Liver (tissue), 8 donors: ENCODE measurements at regions not wholly inside any gene's neighbourhood (a gene's known extent, or its start where the extent isn't known, plus 50 kb on each side); places are given as distances from the start of the nearest gene placed in this dataset.

Experiments used
- DNase-seq: peaks from one replicate; pipeline ENCODE4 v3.0.0-alpha.2; 2017; ENCODE audit warnings: low spot score
- H3K27ac ChIP-seq, 2 donors: one replicate each; pipeline ENCODE4 v1.7.0; 2013; ENCODE audit warnings: inconsistent platforms in 2 of 2, low read length in 2 of 2, control low read depth in 1 of 2, low read depth in 1 of 2, mild to moderate bottlenecking in 1 of 2
- H3K27me3 ChIP-seq, 4 donors: one replicate each; pipeline versions ENCODE4 v1.6.1 to v1.7.0; 2013; ENCODE audit warnings: low read length in 3 of 4, inconsistent platforms in 1 of 4, mild to moderate bottlenecking in 1 of 4, moderate library complexity in 1 of 4; ENCODE audit not compliant: control insufficient read depth in 4 of 4, insufficient read depth in 4 of 4
- H3K36me3 ChIP-seq, 4 donors: one replicate each; pipeline versions ENCODE4 v1.6.1 to v1.7.0; 2013; ENCODE audit warnings: low read length in 3 of 4, mild to moderate bottlenecking in 3 of 4, low read depth in 1 of 4, moderate library complexity in 1 of 4; ENCODE audit not compliant: control insufficient read depth in 4 of 4, insufficient read depth in 3 of 4
- H3K4me1 ChIP-seq, 4 donors: one replicate each; pipeline versions ENCODE4 v1.6.1 to v1.7.0; 2013; ENCODE audit warnings: low read length in 3 of 4, mild to moderate bottlenecking in 3 of 4, moderate library complexity in 1 of 4; ENCODE audit not compliant: control insufficient read depth in 4 of 4, insufficient read depth in 4 of 4
- H3K4me3 ChIP-seq, 3 donors: one replicate each; pipeline versions ENCODE4 v1.6.1 to v1.7.0; 2013; ENCODE audit warnings: low read length in 3 of 3, control low read depth in 1 of 3, low read depth in 1 of 3, mild to moderate bottlenecking in 1 of 3
- H3K9ac ChIP-seq, 2 donors: one replicate each; pipeline ENCODE4 v1.7.0; 2013; ENCODE audit warnings: low read length in 2 of 2, mild to moderate bottlenecking in 2 of 2, moderate library complexity in 2 of 2, control low read depth in 1 of 2, low read depth in 1 of 2
- H3K9me3 ChIP-seq, 4 donors: one replicate each; pipeline versions ENCODE4 v1.6.1 to v1.7.0; 2013; ENCODE audit warnings: low read length in 3 of 4; ENCODE audit not compliant: control insufficient read depth in 4 of 4
- ATF3 ChIP-seq: IDR thresholded peaks from 2 replicates; pipeline ENCODE4 v1.6.1; 2016; ENCODE audit warnings: antibody characterized with exemption
- EGR1 ChIP-seq, 2 donors: IDR thresholded peaks; 2 replicates each; pipeline ENCODE4 v1.6.1; 2016 to 2018; ENCODE audit warnings: antibody characterized with exemption in 2 of 2, low read depth in 2 of 2
- FOXA2 ChIP-seq: IDR thresholded peaks from 2 replicates; pipeline ENCODE4 v1.6.1; 2016; ENCODE audit warnings: antibody characterized with exemption
- GABPA ChIP-seq, 2 donors: IDR thresholded peaks in 1 of 2; conservative IDR thresholded peaks in 1 of 2; 2 replicates each; pipeline ENCODE4 v1.6.1; 2016; ENCODE audit warnings: antibody characterized with exemption in 2 of 2, mild to moderate bottlenecking in 1 of 2, moderate library complexity in 1 of 2
- HNF4A ChIP-seq, 2 donors: conservative IDR thresholded peaks; 2 replicates each; pipeline ENCODE4 v1.6.1; 2016; ENCODE audit warnings: antibody characterized with exemption in 2 of 2, mild to moderate bottlenecking in 2 of 2
- NR2F2 ChIP-seq: IDR thresholded peaks from 2 replicates; pipeline ENCODE4 v1.6.1; 2016; ENCODE audit warnings: antibody characterized with exemption
- SP1 ChIP-seq: IDR thresholded peaks from 2 replicates; pipeline ENCODE4 v1.6.1; 2018; ENCODE audit warnings: antibody characterized with exemption, mild to moderate bottlenecking
- TAF1 ChIP-seq: conservative IDR thresholded peaks from 2 replicates; pipeline ENCODE4 v1.6.1; 2016; ENCODE audit warnings: antibody characterized with exemption, mild to moderate bottlenecking
- YY1 ChIP-seq: IDR thresholded peaks from 2 replicates; pipeline ENCODE4 v1.6.1; 2016; ENCODE audit warnings: antibody characterized with exemption, mild to moderate bottlenecking
- ZBTB33 ChIP-seq: IDR thresholded peaks from 2 replicates; pipeline ENCODE4 v1.6.1; 2016; ENCODE audit warnings: antibody characterized with exemption
- WGBS: extraction: QIAGEN DNeasy Blood & Tissue Kit; methylation state at CpG from one replicate; pipeline ENCODE4 v1.1.7; 2013; 5-methylcytosine and 5-hydroxymethylcytosine counted together
- TF ChIP-seq, protein P1 (sequence below): IDR thresholded peaks from 2 replicates; pipeline ENCODE4 v1.6.1; 2016; ENCODE audit warnings: antibody characterized with exemption
- TF ChIP-seq, protein P2 (sequence below): fragments of 150-350 bp; IDR thresholded peaks from 2 replicates; pipeline ENCODE4 v1.5.1; 2017; ENCODE audit warnings: improper control_type of control experiment, low read depth, low read length; ENCODE audit not compliant: missing input control
- donor health status: healthy.
- donor health status: healthy.
- donor health status: healthy.
- donor health status: healthy.
- donor health status: healthy.

DNA sequence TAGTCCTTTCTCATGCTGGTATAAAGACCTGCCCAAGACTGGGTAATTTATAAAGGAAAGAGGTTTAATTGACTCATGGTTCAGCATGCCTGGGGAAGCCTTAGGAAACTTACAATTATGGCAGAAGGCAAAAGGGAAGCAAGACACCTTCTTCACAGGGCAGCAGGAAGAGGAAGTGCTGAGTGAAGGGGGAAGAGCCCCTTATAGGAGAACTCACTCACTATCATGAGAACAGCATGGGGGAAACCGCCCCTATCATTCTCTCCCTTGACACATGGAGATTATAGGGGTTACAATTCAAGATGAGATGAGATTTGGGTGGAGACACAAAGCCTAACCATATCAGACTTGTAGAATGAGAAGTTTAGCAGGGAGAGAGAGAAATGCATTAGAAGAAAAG, 373.3 kb upstream of the DIAPH2 start:
- H3K4me3 ChIP-seq: no peak overlapping the region
- 39% methylated on average over 1 of the region's 1 CpG for WGBS
- H3K4me1 ChIP-seq: no peaks in the 10 kb centered on the region
- no peak for TF ChIP-seq ZBTB33
- no peak for TF ChIP-seq EGR1 (IDR thresholded peaks at IDR 0.05; ENCODE audit: low read depth in 2 of 2)
- no peak for TF ChIP-seq TAF1
- no peak for TF ChIP-seq FOXA2
- TF ChIP-seq YY1: no peak
- TF ChIP-seq NR2F2: no peak
- TF ChIP-seq, protein P1, sequence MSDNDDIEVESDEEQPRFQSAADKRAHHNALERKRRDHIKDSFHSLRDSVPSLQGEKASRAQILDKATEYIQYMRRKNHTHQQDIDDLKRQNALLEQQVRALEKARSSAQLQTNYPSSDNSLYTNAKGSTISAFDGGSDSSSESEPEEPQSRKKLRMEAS: no peak
- TF ChIP-seq SP1: no peak
- H3K9me3 ChIP-seq: no peaks in the 10 kb centered on the region
- H3K9ac ChIP-seq: no peak overlapping the region
- no peak for DNase-seq
- no peaks in the 10 kb centered on the region for H3K36me3 ChIP-seq
- no peaks in the 10 kb centered on the region for H3K27me3 ChIP-seq
- no peak overlapping the region for H3K27ac ChIP-seq

GRCh38 chrX:96314985-96315384, 369.7 kb upstream of the DIAPH2 start:
- TF ChIP-seq YY1 (no peak), ATF3 (no peak), NR2F2 (no peak), GABPA (IDR thresholded peaks at IDR 0.05 in 1 of 2, conservative IDR thresholded peaks at IDR 0.05 in 1 of 2) (no peak), EGR1 (IDR thresholded peaks at IDR 0.05; ENCODE audit: low read depth in 2 of 2) (no peak)
- TF ChIP-seq, protein P2, sequence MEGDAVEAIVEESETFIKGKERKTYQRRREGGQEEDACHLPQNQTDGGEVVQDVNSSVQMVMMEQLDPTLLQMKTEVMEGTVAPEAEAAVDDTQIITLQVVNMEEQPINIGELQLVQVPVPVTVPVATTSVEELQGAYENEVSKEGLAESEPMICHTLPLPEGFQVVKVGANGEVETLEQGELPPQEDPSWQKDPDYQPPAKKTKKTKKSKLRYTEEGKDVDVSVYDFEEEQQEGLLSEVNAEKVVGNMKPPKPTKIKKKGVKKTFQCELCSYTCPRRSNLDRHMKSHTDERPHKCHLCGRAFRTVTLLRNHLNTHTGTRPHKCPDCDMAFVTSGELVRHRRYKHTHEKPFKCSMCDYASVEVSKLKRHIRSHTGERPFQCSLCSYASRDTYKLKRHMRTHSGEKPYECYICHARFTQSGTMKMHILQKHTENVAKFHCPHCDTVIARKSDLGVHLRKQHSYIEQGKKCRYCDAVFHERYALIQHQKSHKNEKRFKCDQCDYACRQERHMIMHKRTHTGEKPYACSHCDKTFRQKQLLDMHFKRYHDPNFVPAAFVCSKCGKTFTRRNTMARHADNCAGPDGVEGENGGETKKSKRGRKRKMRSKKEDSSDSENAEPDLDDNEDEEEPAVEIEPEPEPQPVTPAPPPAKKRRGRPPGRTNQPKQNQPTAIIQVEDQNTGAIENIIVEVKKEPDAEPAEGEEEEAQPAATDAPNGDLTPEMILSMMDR: no peak
- 80% methylated on average over 2 of the region's 2 CpGs for WGBS
- no peaks in the 10 kb centered on the region for H3K9me3 ChIP-seq
- H3K36me3 ChIP-seq: no peaks in the 10 kb centered on the region
- H3K4me3 ChIP-seq: no peak overlapping the region
- H3K27me3 ChIP-seq: no peaks in the 10 kb centered on the region
- DNase-seq: no peak
- no peak overlapping the region for H3K27ac ChIP-seq
- no peaks in the 10 kb centered on the region for H3K4me1 ChIP-seq
- no peak overlapping the region for H3K9ac ChIP-seq

GRCh38 chrX:96361844-96362243, 322.8 kb upstream of the DIAPH2 start:
- H3K4me3 ChIP-seq: no peak overlapping the region
- no peaks in the 10 kb centered on the region for H3K36me3 ChIP-seq
- no peak for TF ChIP-seq HNF4A (conservative IDR thresholded peaks at IDR 0.05)
- no peak overlapping the region for H3K9ac ChIP-seq
- H3K9me3 ChIP-seq: no peaks in the 10 kb centered on the region
- no peak for DNase-seq
- 86% methylated on average over 3 of the region's 3 CpGs for WGBS
- H3K27ac ChIP-seq: no peak overlapping the region
- H3K4me1 ChIP-seq: no peaks in the 10 kb centered on the region
- no peaks in the 10 kb centered on the region for H3K27me3 ChIP-seq
